Naive B cell (primary cell): ENCODE measurements at regions not wholly inside any gene's neighbourhood (a gene's known extent, or its start where the extent isn't known, plus 50 kb on each side); places are given as distances from the start of the nearest gene placed in this dataset.
"Not testable (repeated sequence)": the region's sequence is repeated elsewhere in the genome, so short reads cannot be mapped to it uniquely, and the experiment has no call there.

Experiments
- ATAC-seq, 2 donors: fragments of 150-1000 bp; cut with Tn5 transposase; 2 replicates each; pipeline ENCODE4 v1.10.0; 2021; ENCODE audit warnings: low read depth in 2 of 2, mild to moderate bottlenecking in 2 of 2, moderate library complexity in 2 of 2
- DNase-seq: peaks from one replicate; pipeline ENCODE4 v3.0.0; 2022
- H3K27ac Mint-ChIP-seq, 6 donors: one replicate each; pipeline ENCODE4 v1.8.0; 2020 to 2022; ENCODE audit warnings: mild to moderate bottlenecking in 6 of 6, mixed read lengths in 6 of 6, moderate library complexity in 5 of 6, inconsistent platforms in 2 of 6
- H3K27me3 Mint-ChIP-seq, 3 donors: one replicate each; pipeline ENCODE4 v1.8.0; 2021 to 2022; ENCODE audit warnings: mixed read lengths in 3 of 3, mild to moderate bottlenecking in 1 of 3
- H3K36me3 Mint-ChIP-seq, 2 donors: one replicate each; pipeline ENCODE4 v1.8.0; 2020 to 2022; ENCODE audit warnings: mixed read lengths in 2 of 2, inconsistent platforms in 1 of 2, mild to moderate bottlenecking in 1 of 2
- H3K4me1 Mint-ChIP-seq, 3 donors: one replicate each; pipeline ENCODE4 v1.8.0; 2020 to 2022; ENCODE audit warnings: mixed read lengths in 3 of 3, inconsistent platforms in 1 of 3, mild to moderate bottlenecking in 1 of 3, moderate library complexity in 1 of 3
- H3K4me3 Mint-ChIP-seq, 8 donors: one replicate each; pipeline ENCODE4 v1.8.0; 2020 to 2022; ENCODE audit warnings: mild to moderate bottlenecking in 8 of 8, mixed read lengths in 8 of 8, moderate library complexity in 8 of 8, inconsistent platforms in 2 of 8
- H3K9me3 Mint-ChIP-seq, 7 donors: one replicate each; pipeline ENCODE4 v1.8.0; 2020 to 2022; ENCODE audit warnings: mixed read lengths in 7 of 7, mild to moderate bottlenecking in 5 of 7, inconsistent platforms in 2 of 7, moderate library complexity in 1 of 7

GRCh38 chr14:55849833-55850232, 268.4 kb upstream of the PELI2 start:
- Mint-ChIP-seq H3K4me3 (no peak overlapping the region), H3K4me1 (no peaks in the 10 kb centered on the region), H3K27me3 (peaks cover 0 to 8% (median 0%) of the 10 kb centered on the region in 3 donors), H3K9me3 (peaks cover 0 to 1% (median 0%) of the 10 kb centered on the region in 7 donors), H3K27ac (no peak overlapping the region), H3K36me3 (no peaks in the 10 kb centered on the region)
- ATAC-seq (no peak), DNase-seq (no peak)

GRCh38 chr14:55850825-55851241, 267.4 kb upstream of the PELI2 start:
- no peaks in the 10 kb centered on the region for H3K36me3 Mint-ChIP-seq
- peak overlapping the region in 1 of 8 donors; percentile 19 for H3K4me3 Mint-ChIP-seq
- H3K27me3 Mint-ChIP-seq = peaks cover 0 to 8% (median 0%) of the 10 kb centered on the region in 3 donors
- ATAC-seq (no peak), DNase-seq (no peak)
- no peaks in the 10 kb centered on the region for H3K4me1 Mint-ChIP-seq
- H3K9me3 Mint-ChIP-seq = peaks cover 0 to under 1% (median 0%) of the 10 kb centered on the region in 7 donors
- peak overlapping the region in 1 of 6 donors; percentile 7 for H3K27ac Mint-ChIP-seq

GRCh38 chr14:55851301-55851700, 266.9 kb upstream of the PELI2 start:
- Mint-ChIP-seq H3K36me3 (no peaks in the 10 kb centered on the region), H3K9me3 (no peaks in the 10 kb centered on the region), H3K4me1 (no peaks in the 10 kb centered on the region), H3K27me3 (peaks cover 0 to 8% (median 0%) of the 10 kb centered on the region in 3 donors), H3K4me3 (no peak overlapping the region), H3K27ac (no peak overlapping the region)
- no peak for ATAC-seq
- DNase-seq = no peak

GRCh38 chr14:55851961-55852360, 266.2 kb upstream of the PELI2 start:
- ATAC-seq (no peak), DNase-seq (no peak)
- H3K36me3 Mint-ChIP-seq = no peaks in the 10 kb centered on the region
- H3K9me3 Mint-ChIP-seq = no peaks in the 10 kb centered on the region
- H3K27ac Mint-ChIP-seq = no peak overlapping the region
- no peaks in the 10 kb centered on the region for H3K4me1 Mint-ChIP-seq
- H3K27me3 Mint-ChIP-seq = peaks cover 0 to 8% (median 0%) of the 10 kb centered on the region in 3 donors
- H3K4me3 Mint-ChIP-seq = no peak overlapping the region

DNA sequence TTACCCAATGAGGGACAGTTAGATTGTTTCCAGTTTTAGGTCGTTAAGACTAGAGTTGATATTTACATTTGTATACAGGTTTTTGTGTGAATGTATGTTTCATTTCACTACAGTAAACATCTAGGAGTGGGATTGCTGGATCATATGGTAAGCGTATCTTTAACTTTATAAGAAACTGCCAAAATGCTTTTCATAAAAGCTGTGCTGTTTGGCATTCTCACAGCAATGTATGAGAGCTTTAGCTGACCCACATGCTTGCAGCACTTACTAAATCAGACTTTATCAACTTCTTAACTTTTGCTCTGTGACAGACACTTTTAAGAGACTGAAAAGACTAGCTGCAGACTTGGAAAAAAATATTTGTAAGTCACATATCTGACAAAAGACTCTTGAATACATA, 262.5 kb upstream of the PELI2 start:
- DNase-seq (no peak), ATAC-seq (no peak)
- Mint-ChIP-seq H3K36me3 (peaks cover 4 to 7% of the 10 kb centered on the region in 2 donors), H3K27me3 (peaks cover 0 to under 1% (median 0%) of the 10 kb centered on the region in 3 donors), H3K9me3 (peaks cover 5 to 28% (median 14%) of the 10 kb centered on the region in 7 donors), H3K4me3 (no peak overlapping the region), H3K4me1 (no peaks in the 10 kb centered on the region), H3K27ac (no peak overlapping the region)

GRCh38 chr14:55858604-55859003, 259.6 kb upstream of the PELI2 start:
- Mint-ChIP-seq H3K4me3 (no peak overlapping the region), H3K4me1 (no peaks in the 10 kb centered on the region), H3K27ac (no peak overlapping the region), H3K9me3 (peaks cover 5 to 49% (median 21%) of the 10 kb centered on the region in 7 donors), H3K36me3 (peaks cover 12 to 15% of the 10 kb centered on the region in 2 donors), H3K27me3 (peaks cover 4 to 12% (median 8%) of the 10 kb centered on the region in 3 donors)
- DNase-seq (no peak), ATAC-seq (no peak)

- H3K36me3 Mint-ChIP-seq = peaks cover 12 to 15% of the 10 kb centered on the region in 2 donors
- not testable (repeated sequence) for H3K27ac Mint-ChIP-seq, H3K4me1 Mint-ChIP-seq, H3K4me3 Mint-ChIP-seq, ATAC-seq, DNase-seq
- H3K9me3 Mint-ChIP-seq = peaks cover 12 to 61% (median 32%) of the 10 kb centered on the region in 7 donors
- peaks cover 4 to 12% (median 8%) of the 10 kb centered on the region in 3 donors for H3K27me3 Mint-ChIP-seq
Observed at GRCh38 chr14:55861561-55861960, 256.6 kb upstream of the PELI2 start.

DNA sequence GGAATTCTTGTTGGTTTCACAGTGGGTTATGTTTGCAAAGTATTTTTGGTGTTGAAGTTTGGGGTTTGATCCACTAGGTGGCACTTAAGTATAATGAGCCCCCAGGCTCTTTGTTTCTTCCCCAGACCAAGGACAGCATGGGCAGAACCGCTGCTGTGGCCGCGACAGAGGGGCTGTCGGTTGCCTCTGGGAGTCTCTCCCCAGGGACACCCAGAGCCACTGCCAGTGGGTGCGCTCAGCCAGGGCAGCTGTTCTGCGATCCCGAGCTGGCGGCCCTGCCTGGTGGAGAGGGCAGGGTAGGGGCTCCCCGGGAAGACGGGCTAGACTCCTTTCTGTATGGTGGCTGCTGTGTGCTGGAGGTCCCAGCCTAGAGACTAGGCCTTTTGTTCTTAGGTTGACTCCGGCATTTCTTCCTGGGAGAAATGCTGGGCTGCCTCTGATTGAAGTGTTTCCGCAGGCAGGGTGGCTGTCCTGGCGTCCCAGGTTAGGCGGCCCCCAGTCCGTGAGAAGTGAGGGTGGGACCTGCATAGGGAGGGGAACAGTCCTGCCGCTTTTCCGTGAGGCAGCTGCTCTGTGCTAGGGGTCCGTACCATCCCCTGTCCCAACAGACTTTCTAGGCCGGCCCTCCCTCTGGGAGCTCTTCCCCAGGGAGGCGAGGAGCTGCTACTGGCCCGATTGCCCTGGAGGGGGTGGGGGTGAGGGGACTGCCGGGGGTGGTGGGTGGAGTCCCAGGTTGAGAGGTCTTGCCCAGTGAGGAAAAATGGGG, 253.1 kb upstream of the PELI2 start:
- Mint-ChIP-seq H3K36me3 (peaks cover 7 to 8% of the 10 kb centered on the region in 2 donors), H3K4me1 (peaks cover 7 to 27% (median 17%) of the 10 kb centered on the region in 3 donors), H3K27ac (no peak overlapping the region), H3K27me3 (peaks cover 4 to 12% (median 8%) of the 10 kb centered on the region in 3 donors), H3K9me3 (peaks cover 7 to 60% (median 30%) of the 10 kb centered on the region in 7 donors), H3K4me3 (no peak overlapping the region)
- ATAC-seq = no peak
- DNase-seq = no peak

DNA sequence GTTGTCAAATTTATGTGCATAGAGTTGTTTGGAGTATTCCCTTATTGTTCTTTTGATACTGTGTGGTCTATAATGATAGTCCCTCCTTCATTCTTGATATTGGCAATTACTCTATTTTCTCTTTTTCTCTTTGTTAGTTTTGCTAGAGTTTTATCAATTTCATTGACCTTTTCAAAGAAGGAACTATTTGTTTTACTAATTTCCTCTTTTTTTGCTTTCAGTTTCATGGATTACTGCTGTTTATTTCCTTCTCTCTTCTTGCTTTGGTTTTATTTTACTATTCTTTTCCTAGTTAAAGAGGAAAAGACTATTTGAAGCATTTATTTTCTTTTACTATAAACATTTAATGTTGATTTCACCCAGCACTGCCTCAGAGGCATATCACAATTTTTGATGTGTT, 250.9 kb upstream of the PELI2 start:
- peaks cover 0 to 6% (median 3%) of the 10 kb centered on the region in 3 donors for H3K27me3 Mint-ChIP-seq
- DNase-seq (no peak), ATAC-seq (no peak)
- H3K27ac Mint-ChIP-seq = peak overlapping the region in 3 of 6 donors; percentile 18 to 51 (median 18)
- H3K4me3 Mint-ChIP-seq = peak overlapping the region in 1 of 8 donors; percentile 30
- H3K4me1 Mint-ChIP-seq = peaks cover 7 to 27% (median 17%) of the 10 kb centered on the region in 3 donors
- peaks cover 7 to 44% (median 25%) of the 10 kb centered on the region in 7 donors for H3K9me3 Mint-ChIP-seq
- H3K36me3 Mint-ChIP-seq = no peaks in the 10 kb centered on the region

GRCh38 chr14:55867719-55868118, 250.5 kb upstream of the PELI2 start:
- no peak for ATAC-seq
- DNase-seq = no peak
- Mint-ChIP-seq H3K9me3 (peaks cover 10 to 42% (median 25%) of the 10 kb centered on the region in 7 donors), H3K27me3 (peaks cover 0 to 7% (median 7%) of the 10 kb centered on the region in 3 donors), H3K36me3 (no peaks in the 10 kb centered on the region), H3K27ac (peak overlapping the region in 3 of 6 donors; percentile 18 to 51 (median 18)), H3K4me1 (peaks cover 7 to 27% (median 17%) of the 10 kb centered on the region in 3 donors), H3K4me3 (no peak overlapping the region)

GRCh38 chr14:55869397-55870049, 248.7 kb upstream of the PELI2 start:
- Mint-ChIP-seq H3K4me1 (peaks cover 7 to 27% (median 17%) of the 10 kb centered on the region in 3 donors), H3K4me3 (no peak overlapping the region), H3K36me3 (no peaks in the 10 kb centered on the region), H3K27me3 (peaks cover 0 to 14% (median 7%) of the 10 kb centered on the region in 3 donors), H3K27ac (no peak overlapping the region), H3K9me3 (peaks cover 3 to 24% (median 12%) of the 10 kb centered on the region in 7 donors)
- DNase-seq (no peak), ATAC-seq (no peak)

- ATAC-seq (no peak), DNase-seq (no peak)
- Mint-ChIP-seq H3K27me3 (peaks cover 5 to 28% (median 7%) of the 10 kb centered on the region in 3 donors), H3K27ac (no peak overlapping the region), H3K4me1 (peaks cover 0 to 6% (median 0%) of the 10 kb centered on the region in 3 donors), H3K36me3 (no peaks in the 10 kb centered on the region), H3K9me3 (peaks cover 0 to 13% (median 6%) of the 10 kb centered on the region in 7 donors), H3K4me3 (no peak overlapping the region)
Observed at GRCh38 chr14:55873169-55873568, 245.0 kb upstream of the PELI2 start.

DNA sequence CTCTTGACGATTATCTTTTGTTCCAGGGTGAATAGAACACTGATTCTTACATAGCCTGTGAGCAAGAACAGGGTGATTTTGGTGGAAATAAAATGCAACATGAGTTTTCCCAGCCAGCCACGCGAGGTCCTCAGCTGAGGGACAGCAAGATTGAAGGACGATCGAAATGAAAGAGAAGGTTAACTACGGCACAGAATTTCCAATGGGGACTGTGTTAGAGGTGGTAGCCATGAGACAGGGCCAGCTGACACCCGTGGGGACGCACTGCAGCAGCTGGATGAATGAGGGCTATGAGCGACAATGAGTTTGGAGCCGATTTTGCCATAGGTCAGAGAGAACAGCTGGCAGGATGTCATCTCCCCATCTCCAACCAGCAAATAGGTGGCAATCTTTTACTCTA, 243.4 kb upstream of the PELI2 start:
- Mint-ChIP-seq H3K27me3 (peaks cover 5 to 28% (median 7%) of the 10 kb centered on the region in 3 donors), H3K27ac (no peak overlapping the region), H3K4me3 (no peak overlapping the region), H3K36me3 (no peaks in the 10 kb centered on the region), H3K4me1 (no peaks in the 10 kb centered on the region), H3K9me3 (peaks cover 0 to 5% (median 0%) of the 10 kb centered on the region in 7 donors)
- DNase-seq (no peak), ATAC-seq (no peak)
